Ectodermal cell (in vitro differentiated cells): ENCODE measurements at regions not wholly inside any gene's neighbourhood (a gene's known extent, or its start where the extent isn't known, plus 50 kb on each side); places are given as distances from the start of the nearest gene placed in this dataset.

ENCODE experiments used
- H3K27ac ChIP-seq: 2 replicates; pipeline ENCODE4 v1.7.0; 2013; ENCODE audit warnings: mild to moderate bottlenecking, low read depth, low read length; ENCODE audit not compliant: insufficient read depth, poor library complexity, severe bottlenecking
- H3K27me3 ChIP-seq: 2 replicates; pipeline ENCODE4 v1.7.0; 2013; ENCODE audit warnings: mild to moderate bottlenecking, low read length; ENCODE audit not compliant: insufficient read depth, control insufficient read depth, poor library complexity, severe bottlenecking
- H3K36me3 ChIP-seq: one replicate; pipeline ENCODE4 v1.7.0; 2013; ENCODE audit warnings: low read length; ENCODE audit not compliant: control insufficient read depth, insufficient read depth
- H3K4me1 ChIP-seq: one replicate; pipeline ENCODE4 v1.7.0; 2013; ENCODE audit warnings: low read length; ENCODE audit not compliant: control insufficient read depth, insufficient read depth
- H3K4me3 ChIP-seq: 2 replicates; pipeline ENCODE4 v1.7.0; 2013; ENCODE audit warnings: low read depth, low read length, control low read depth; ENCODE audit not compliant: insufficient read depth
- H3K9me3 ChIP-seq: 2 replicates; pipeline ENCODE4 v1.7.0; 2013; ENCODE audit warnings: mild to moderate bottlenecking, low read length, moderate library complexity; ENCODE audit not compliant: control insufficient read depth
- WGBS, 2 experiments: methylation state at CpG; one replicate each; pipeline ENCODE4 v1.1.7; 2013; ENCODE audit warnings: missing lambda C conversion rate in 2 of 2; 5-methylcytosine and 5-hydroxymethylcytosine counted together

DNA sequence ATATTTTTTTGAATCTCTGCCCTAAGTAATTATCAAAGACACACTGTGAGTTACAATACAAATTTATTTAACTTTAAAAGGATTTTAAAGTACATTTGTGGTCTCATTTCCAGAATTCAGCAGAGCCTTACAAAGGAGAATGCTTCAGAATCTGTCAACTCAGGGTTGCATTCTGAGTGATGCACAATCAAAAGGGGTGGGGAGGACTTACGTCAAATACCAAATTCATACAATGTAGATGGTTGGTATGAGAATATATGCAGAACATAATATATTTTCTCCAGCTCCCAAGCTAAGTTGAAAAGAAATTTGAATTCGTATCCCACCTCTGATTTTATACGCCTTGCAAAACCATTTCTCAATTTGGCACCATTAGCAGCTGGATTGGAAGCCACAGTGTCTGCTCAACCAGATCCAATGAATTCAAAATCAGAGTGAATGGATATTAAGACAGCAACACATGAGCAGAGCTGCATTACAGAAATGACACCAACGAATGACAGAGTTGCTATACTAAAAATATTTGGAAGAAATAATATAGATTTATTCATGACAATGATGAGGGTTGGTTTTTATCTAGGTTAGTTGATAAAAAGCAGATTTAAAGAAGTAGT is 110.4 kb upstream of the CFAP20DC start:
- 85 to 98% methylated on average over 3 of the region's 4 CpGs for WGBS, 2 experiments
- H3K27me3 ChIP-seq = no peaks in the 10 kb centered on the region
- no peaks in the 10 kb centered on the region for H3K36me3 ChIP-seq
- H3K27ac ChIP-seq = no peak overlapping the region
- no peaks in the 10 kb centered on the region for H3K4me1 ChIP-seq
- H3K9me3 ChIP-seq = no peaks in the 10 kb centered on the region
- no peak overlapping the region for H3K4me3 ChIP-seq

GRCh38 chr3:59153648-59154047 is 103.8 kb upstream of the CFAP20DC start:
- H3K27ac ChIP-seq = no peak overlapping the region
- no peak overlapping the region for H3K4me3 ChIP-seq
- no peaks in the 10 kb centered on the region for H3K9me3 ChIP-seq
- H3K4me1 ChIP-seq = no peaks in the 10 kb centered on the region
- WGBS, 2 experiments = 100% methylated on average over 1 of the region's 1 CpG
- H3K36me3 ChIP-seq = no peaks in the 10 kb centered on the region
- H3K27me3 ChIP-seq = no peaks in the 10 kb centered on the region

DNA sequence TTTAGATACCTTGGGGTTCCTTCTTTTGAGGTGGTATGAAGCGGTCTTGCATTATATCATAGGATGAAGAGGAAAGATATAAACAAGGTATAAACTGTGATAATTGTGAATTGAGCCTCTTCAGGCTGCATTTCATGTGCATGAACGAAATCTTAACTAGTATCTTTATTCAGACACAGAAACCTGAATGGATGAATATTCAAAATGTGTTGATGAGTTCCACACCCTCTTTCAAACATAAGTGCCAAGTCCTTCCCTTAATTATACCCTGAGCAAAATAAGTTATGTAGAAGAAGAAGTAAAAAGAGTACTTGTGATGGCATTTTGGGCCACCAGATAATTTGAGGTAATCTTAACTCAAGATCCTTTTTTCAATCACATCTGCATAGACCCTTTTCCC is 103.1 kb upstream of the CFAP20DC start:
- no peak overlapping the region for H3K4me3 ChIP-seq
- H3K27me3 ChIP-seq = no peaks in the 10 kb centered on the region
- H3K27ac ChIP-seq = no peak overlapping the region
- 100% methylated on average over 2 of the region's 2 CpGs for WGBS, 2 experiments
- H3K36me3 ChIP-seq = no peaks in the 10 kb centered on the region
- H3K4me1 ChIP-seq = no peaks in the 10 kb centered on the region
- H3K9me3 ChIP-seq = no peaks in the 10 kb centered on the region

DNA sequence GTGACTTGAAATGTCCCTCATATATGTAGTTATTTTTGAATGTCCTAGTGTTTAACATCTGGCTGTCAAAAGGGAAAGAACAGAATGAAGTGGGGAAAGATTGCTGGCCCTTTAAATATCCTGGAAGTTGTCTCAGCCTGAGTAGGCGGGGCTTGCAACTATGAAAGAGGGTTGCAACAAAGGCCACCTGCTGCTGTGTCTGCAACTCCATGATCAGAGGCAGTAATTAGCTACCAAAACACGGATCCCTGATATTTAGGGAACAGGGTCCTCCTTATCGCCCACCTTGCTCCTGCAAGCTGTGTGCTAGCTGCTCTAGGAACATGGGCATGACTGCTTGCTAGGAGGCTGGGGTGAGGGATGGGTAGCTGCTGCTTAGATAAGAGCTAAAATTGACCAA is 100.2 kb upstream of the CFAP20DC start:
- Histone ChIP-seq H3K36me3 (no peaks in the 10 kb centered on the region), H3K4me3 (no peak overlapping the region), H3K27me3 (no peaks in the 10 kb centered on the region), H3K27ac (no peak overlapping the region), H3K9me3 (no peaks in the 10 kb centered on the region), H3K4me1 (no peaks in the 10 kb centered on the region)
- WGBS, 2 experiments = 38 to 44% methylated on average over 3 of the region's 3 CpGs

DNA sequence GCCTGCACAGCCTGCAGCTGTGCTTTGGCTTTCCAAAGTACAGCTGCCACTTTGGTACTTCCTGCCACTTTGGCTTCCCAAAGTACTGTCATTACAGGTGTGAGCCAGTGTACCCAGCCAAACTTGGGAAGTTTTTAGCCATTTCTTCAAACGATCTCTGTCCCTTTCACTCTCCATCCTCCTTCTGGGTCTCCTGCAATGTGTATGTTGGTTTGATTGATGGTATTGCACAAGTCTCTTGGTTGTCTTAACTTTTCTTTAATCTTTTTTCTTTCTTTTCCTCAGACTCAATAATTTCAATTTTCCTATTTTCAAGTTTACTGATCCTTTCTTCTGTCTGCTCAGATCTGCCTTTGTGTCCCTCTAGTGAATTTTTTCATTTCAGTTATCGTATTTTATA is 99.3 kb upstream of the CFAP20DC start:
- H3K4me3 ChIP-seq = no peak overlapping the region
- H3K4me1 ChIP-seq = no peaks in the 10 kb centered on the region
- no peaks in the 10 kb centered on the region for H3K27me3 ChIP-seq
- no peaks in the 10 kb centered on the region for H3K36me3 ChIP-seq
- H3K27ac ChIP-seq = no peak overlapping the region
- WGBS, 2 experiments = 100% methylated on average over 1 of the region's 2 CpGs; no CpG with 5 or more reads in 1 of the 2 experiments
- H3K9me3 ChIP-seq = no peaks in the 10 kb centered on the region

DNA sequence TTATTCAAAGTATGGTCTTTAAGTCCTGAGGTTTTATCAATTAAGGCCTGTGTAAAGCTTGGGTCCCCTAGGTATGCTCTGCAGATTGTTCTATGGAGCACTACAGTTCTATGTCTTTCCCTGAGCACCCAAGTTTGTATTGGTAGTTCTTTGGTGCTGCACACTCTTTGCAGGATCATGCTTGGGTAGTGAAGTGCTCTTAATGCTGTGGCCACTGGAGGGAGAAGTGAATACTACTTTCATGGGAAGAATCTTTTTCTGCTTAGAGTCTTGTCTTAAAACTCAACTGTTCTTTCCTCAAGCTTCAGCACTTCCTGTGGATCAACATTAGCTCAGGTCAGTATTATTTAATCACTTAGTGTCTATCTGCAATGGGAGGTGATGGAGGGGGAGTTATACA is 93.6 kb upstream of the CFAP20DC start:
- no peaks in the 10 kb centered on the region for H3K27me3 ChIP-seq
- H3K4me1 ChIP-seq = no peaks in the 10 kb centered on the region
- no peak overlapping the region for H3K4me3 ChIP-seq
- H3K9me3 ChIP-seq = no peaks in the 10 kb centered on the region
- no peak overlapping the region for H3K27ac ChIP-seq
- H3K36me3 ChIP-seq = no peaks in the 10 kb centered on the region

DNA sequence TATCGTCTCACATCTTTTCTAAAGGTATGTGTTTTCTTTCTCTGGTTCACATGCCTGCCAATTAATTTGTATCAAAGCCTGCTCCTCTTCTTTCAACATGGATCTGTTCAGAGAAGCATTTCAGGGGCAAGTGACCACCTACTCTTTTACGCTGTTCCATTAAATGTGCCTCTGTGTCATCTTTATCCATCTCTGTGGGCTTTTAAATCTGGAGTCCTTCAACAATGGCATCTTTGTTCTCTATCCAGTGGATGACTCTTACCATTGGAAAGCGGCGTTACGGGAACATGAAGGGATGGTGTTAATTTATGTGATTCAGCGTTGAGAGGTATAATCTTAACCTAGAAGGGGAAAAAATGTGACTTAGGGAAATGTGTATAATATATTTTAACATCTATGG is 92.7 kb upstream of the CFAP20DC start:
- Histone ChIP-seq H3K9me3 (no peaks in the 10 kb centered on the region), H3K4me1 (no peaks in the 10 kb centered on the region), H3K27ac (no peak overlapping the region), H3K27me3 (no peaks in the 10 kb centered on the region), H3K36me3 (no peaks in the 10 kb centered on the region), H3K4me3 (no peak overlapping the region)
- WGBS, 2 experiments = 89 to 90% methylated on average over 6 of the region's 6 CpGs

- 89 to 94% methylated on average over 5 to 7 of the region's 7 CpGs for WGBS, 2 experiments
- Histone ChIP-seq H3K27me3 (no peaks in the 10 kb centered on the region), H3K4me3 (no peak overlapping the region), H3K9me3 (no peaks in the 10 kb centered on the region), H3K36me3 (no peaks in the 10 kb centered on the region), H3K27ac (no peak overlapping the region), H3K4me1 (no peaks in the 10 kb centered on the region)
Observed at GRCh38 chr3:59138966-59139365, 89.1 kb upstream of the CFAP20DC start.

GRCh38 chr3:59137415-59137814 is 87.6 kb upstream of the CFAP20DC start:
- Histone ChIP-seq H3K27me3 (no peaks in the 10 kb centered on the region), H3K4me3 (no peak overlapping the region), H3K27ac (no peak overlapping the region), H3K4me1 (no peaks in the 10 kb centered on the region), H3K9me3 (no peaks in the 10 kb centered on the region), H3K36me3 (no peaks in the 10 kb centered on the region)
- WGBS, 2 experiments = 97 to 100% methylated on average over 1 of the region's 1 CpG

DNA sequence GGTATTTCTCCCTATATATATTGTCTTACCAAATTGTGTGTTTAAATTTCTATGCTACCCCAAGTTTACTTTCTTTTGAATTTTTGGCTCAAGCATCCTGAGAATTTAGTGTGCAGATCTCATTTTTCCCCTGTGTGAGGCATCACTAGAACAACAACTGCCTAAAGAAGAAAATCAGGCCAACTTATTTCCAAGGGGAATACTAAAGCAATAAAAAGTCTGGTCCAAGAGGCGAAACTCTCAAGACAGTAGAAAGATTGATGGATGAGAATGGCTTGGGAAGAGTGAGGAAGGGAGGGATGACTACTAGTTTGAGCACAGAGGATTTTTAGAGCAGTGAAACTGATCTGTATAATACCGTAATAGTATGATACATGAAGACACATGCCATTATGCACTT is 86.3 kb upstream of the CFAP20DC start:
- no peaks in the 10 kb centered on the region for H3K4me1 ChIP-seq
- no peak overlapping the region for H3K27ac ChIP-seq
- H3K9me3 ChIP-seq = no peaks in the 10 kb centered on the region
- no peak overlapping the region for H3K4me3 ChIP-seq
- H3K36me3 ChIP-seq = no peaks in the 10 kb centered on the region
- H3K27me3 ChIP-seq = no peaks in the 10 kb centered on the region
- WGBS, 2 experiments = 94 to 99% methylated on average over 1 to 2 of the region's 2 CpGs

GRCh38 chr3:59135096-59135495 is 85.3 kb upstream of the CFAP20DC start:
- H3K36me3 ChIP-seq = no peaks in the 10 kb centered on the region
- 86 to 94% methylated on average over 3 of the region's 3 CpGs for WGBS, 2 experiments
- H3K4me1 ChIP-seq = no peaks in the 10 kb centered on the region
- no peaks in the 10 kb centered on the region for H3K9me3 ChIP-seq
- no peaks in the 10 kb centered on the region for H3K27me3 ChIP-seq
- H3K27ac ChIP-seq = no peak overlapping the region
- H3K4me3 ChIP-seq = no peak overlapping the region
